NCI-H69 (cell line): ENCODE measurements at regions not wholly inside any gene's neighbourhood (a gene's known extent, or its start where the extent isn't known, plus 50 kb on each side); places are given as distances from the start of the nearest gene placed in this dataset.
"Not testable (repeated sequence)": the region's sequence is repeated elsewhere in the genome, so short reads cannot be mapped to it uniquely, and the experiment has no call there.

ENCODE experiments used
- DNase-seq: peaks from one replicate; lab custom pipeline; 2025; lab: John Stamatoyannopoulos, UW

GRCh38 chr15:79156704-79157375 is 66.3 kb upstream of the RASGRF1 start:
- DNase-seq, result no peak

GRCh38 chr15:79154483-79155135 is 64.0 kb upstream of the RASGRF1 start:
- peak; percentile 2 for DNase-seq

- DNase-seq, result not testable (repeated sequence)
These were observed 53.7 kb upstream of the RASGRF1 start for GRCh38 chr15:79144290-79144689.

GRCh38 chr15:79140846-79141570 is 50.4 kb upstream of the RASGRF1 start:
- no peak for DNase-seq
